LoVo (cell line): ENCODE measurements at regions not wholly inside any gene's neighbourhood (a gene's known extent, or its start where the extent isn't known, plus 50 kb on each side); places are given as distances from the start of the nearest gene placed in this dataset.
A peak's percentile ranks its signal among the peaks of the same experiment; 100 is the strongest.
"Not testable (repeated sequence)": the region's sequence is repeated elsewhere in the genome, so short reads cannot be mapped to it uniquely, and the experiment has no call there.

Source experiments
- DNase-seq: peaks from one replicate; pipeline ENCODE4 v3.0.0-alpha.2; 2016; ENCODE audit warnings: low spot score

GRCh38 chr10:109729895-109730294 lies 193.4 kb downstream of the XPNPEP1 start:
- not testable (repeated sequence) for DNase-seq

GRCh38 chr10:109727436-109727835 lies 195.9 kb downstream of the XPNPEP1 start:
- no peak for DNase-seq

GRCh38 chr10:109726473-109726872 lies 196.8 kb downstream of the XPNPEP1 start:
- DNase-seq: no peak

- no peak for DNase-seq
Observed at GRCh38 chr10:109723305-109723704, 200.0 kb downstream of the XPNPEP1 start.

- DNase-seq: no peak
Observed at GRCh38 chr10:109721453-109722064, 201.8 kb downstream of the XPNPEP1 start.

- DNase-seq: no peak
Observed at GRCh38 chr10:109706026-109706560, 217.2 kb downstream of the XPNPEP1 start.

GRCh38 chr10:109701633-109702215 lies 221.6 kb downstream of the XPNPEP1 start:
- DNase-seq: no peak

- no peak for DNase-seq
Observed at GRCh38 chr10:109698882-109699664, 224.2 kb downstream of the XPNPEP1 start.

GRCh38 chr10:109698086-109698485 lies 225.2 kb downstream of the XPNPEP1 start:
- DNase-seq: no peak

GRCh38 chr10:109696981-109697775 lies 226.1 kb downstream of the XPNPEP1 start:
- DNase-seq: no peak

GRCh38 chr10:109696462-109696861 lies 226.8 kb downstream of the XPNPEP1 start:
- DNase-seq: no peak

GRCh38 chr10:109695988-109696387 lies 227.3 kb downstream of the XPNPEP1 start:
- no peak for DNase-seq

GRCh38 chr10:109689785-109690184 lies 233.5 kb downstream of the XPNPEP1 start:
- no peak for DNase-seq

- no peak for DNase-seq
Observed at GRCh38 chr10:109679478-109679877, 243.8 kb downstream of the XPNPEP1 start.

GRCh38 chr10:109678857-109679256 lies 244.5 kb downstream of the XPNPEP1 start:
- no peak for DNase-seq

- peak; percentile 68 for DNase-seq
Observed at GRCh38 chr10:109676703-109677102, 246.6 kb downstream of the XPNPEP1 start.

GRCh38 chr10:109668703-109669102 lies 254.6 kb downstream of the XPNPEP1 start:
- DNase-seq: no peak

- no peak for DNase-seq
Observed at GRCh38 chr10:109668154-109668665, 255.1 kb downstream of the XPNPEP1 start.

- DNase-seq: no peak
Observed at GRCh38 chr10:109665321-109665720, 258.0 kb downstream of the XPNPEP1 start.

GRCh38 chr10:109664554-109664953 lies 258.8 kb downstream of the XPNPEP1 start:
- no peak for DNase-seq

- no peak for DNase-seq
Observed at GRCh38 chr10:109663122-109663521, 260.2 kb downstream of the XPNPEP1 start.

- DNase-seq: not testable (repeated sequence)
Observed at GRCh38 chr10:109652612-109653011, 270.7 kb downstream of the XPNPEP1 start.
